CD14-positive monocyte (primary cell): ENCODE measurements at regions not wholly inside any gene's neighbourhood (a gene's known extent, or its start where the extent isn't known, plus 50 kb on each side); places are given as distances from the start of the nearest gene placed in this dataset.

Experiments used
- DNase-seq, 3 donors: peaks; one replicate each; pipeline ENCODE4 v3.0.0-alpha.2; 2011 to 2022
- H2AFZ ChIP-seq: 2 replicates; pipeline ENCODE4 v1.6.0; 2012; ENCODE audit warnings: mild to moderate bottlenecking, low read depth, low read length, inconsistent platforms; ENCODE audit not compliant: insufficient read depth, poor library complexity, severe bottlenecking
- H3K27ac ChIP-seq, 2 donors: 1 replicate in 1 of 2; 2 replicates in 1 of 2; pipeline ENCODE4 v1.5.1; 2012 to 2013; ENCODE audit warnings: low read length in 2 of 2, control low read depth in 1 of 2, inconsistent platforms in 1 of 2, low read depth in 1 of 2, mild to moderate bottlenecking in 1 of 2
- H3K27me3 ChIP-seq, 2 donors: one replicate each; pipeline versions ENCODE4 v1.6.0 to v1.6.1; 2011 to 2013; ENCODE audit warnings: low read length in 2 of 2; ENCODE audit not compliant: control insufficient read depth in 2 of 2, insufficient read depth in 2 of 2
- H3K36me3 ChIP-seq, 2 donors: replicated peaks in 1 of 2; 1 replicate in 1 of 2; 2 replicates in 1 of 2; pipeline versions ENCODE4 v1.5.1 to v1.6.1; 2012 to 2013; ENCODE audit warnings: low read length in 2 of 2, control low read depth in 1 of 2, inconsistent platforms in 1 of 2, mild to moderate bottlenecking in 1 of 2; ENCODE audit not compliant: insufficient read depth in 2 of 2, control insufficient read depth in 1 of 2
- H3K4me1 ChIP-seq, 2 donors: 1 replicate in 1 of 2; 2 replicates in 1 of 2; pipeline versions ENCODE4 v1.5.1 to v1.6.1; 2012 to 2013; ENCODE audit warnings: low read length in 2 of 2, control low read depth in 1 of 2, inconsistent platforms in 1 of 2, mild to moderate bottlenecking in 1 of 2, moderate library complexity in 1 of 2; ENCODE audit not compliant: insufficient read depth in 2 of 2, control insufficient read depth in 1 of 2
- H3K4me2 ChIP-seq: replicated peaks from 2 replicates; pipeline ENCODE3; 2012; ENCODE audit warnings: low read length, moderate library complexity, mild to moderate bottlenecking; ENCODE audit not compliant: poor library complexity, severe bottlenecking; ENCODE audit errors: extremely low read depth
- H3K4me3 ChIP-seq, 3 experiments: fragments of 200-600 bp in 1 of 3; sonication (generic) in 1 of 3; replicated peaks in 1 of 3; 1 replicate in 2 of 3; 2 replicates in 1 of 3; pipeline ENCODE4 v1.5.1; 2011 to 2013; ENCODE audit warnings: low read length in 3 of 3, mild to moderate bottlenecking in 3 of 3, control low read depth in 2 of 3, low read depth in 2 of 3, inconsistent platforms in 1 of 3, moderate library complexity in 1 of 3
- H3K79me2 ChIP-seq: 2 replicates; pipeline ENCODE4 v1.6.0; 2012; ENCODE audit warnings: mild to moderate bottlenecking, control low read depth, inconsistent platforms, low read length, moderate library complexity; ENCODE audit not compliant: insufficient read depth
- H3K9ac ChIP-seq: 2 replicates; pipeline ENCODE4 v1.6.0; 2017; ENCODE audit warnings: low read length, mild to moderate bottlenecking; ENCODE audit not compliant: insufficient read depth, poor library complexity, severe bottlenecking
- H3K9me3 ChIP-seq, 2 donors: replicated peaks in 1 of 2; 1 replicate in 1 of 2; 2 replicates in 1 of 2; pipeline versions ENCODE4 v1.5.1 to v1.6.1; 2012 to 2013; ENCODE audit warnings: low read length in 2 of 2, control low read depth in 1 of 2; ENCODE audit not compliant: control insufficient read depth in 1 of 2, insufficient read depth in 1 of 2
- H4K20me1 ChIP-seq: 2 replicates; pipeline ENCODE4 v1.6.0; 2012; ENCODE audit warnings: mild to moderate bottlenecking, low read length, control low read depth, moderate library complexity; ENCODE audit not compliant: insufficient read depth
- H3K27ac Mint-ChIP-seq, 7 donors: one replicate each; pipeline ENCODE4 v1.8.0; 2020; ENCODE audit warnings: mild to moderate bottlenecking in 7 of 7, mixed read lengths in 7 of 7, moderate library complexity in 6 of 7, inconsistent platforms in 2 of 7
- H3K27me3 Mint-ChIP-seq, 3 donors: one replicate each; pipeline ENCODE4 v1.8.0; 2021 to 2022; ENCODE audit warnings: low read depth in 3 of 3, mild to moderate bottlenecking in 3 of 3, mixed read lengths in 3 of 3, moderate library complexity in 3 of 3, inconsistent platforms in 1 of 3
- H3K36me3 Mint-ChIP-seq, 2 donors: one replicate each; pipeline ENCODE4 v1.8.0; 2020; ENCODE audit warnings: mixed read lengths in 2 of 2, inconsistent platforms in 1 of 2, mild to moderate bottlenecking in 1 of 2
- H3K4me1 Mint-ChIP-seq: one replicate; pipeline ENCODE4 v1.8.0; 2020; ENCODE audit warnings: mild to moderate bottlenecking, mixed read lengths
- H3K4me3 Mint-ChIP-seq, 2 donors: one replicate each; pipeline ENCODE4 v1.8.0; 2020; ENCODE audit warnings: mild to moderate bottlenecking in 2 of 2, mixed read lengths in 2 of 2, moderate library complexity in 1 of 2
- H3K9me3 Mint-ChIP-seq, 7 donors: one replicate each; pipeline ENCODE4 v1.8.0; 2020 to 2022; ENCODE audit warnings: mixed read lengths in 7 of 7, mild to moderate bottlenecking in 6 of 7, moderate library complexity in 6 of 7, inconsistent platforms in 2 of 7
- CTCF ChIP-seq: fragments of 200-600 bp; IDR thresholded peaks from one replicate; pipeline ENCODE4 v1.8.0; 2022; ENCODE audit warnings: antibody characterized with exemption, mild to moderate bottlenecking
- WGBS: methylation state at CpG from one replicate; pipeline ENCODE4 v1.1.5; 2013; ENCODE audit warnings: missing lambda C conversion rate; ENCODE audit not compliant: insufficient coverage; 5-methylcytosine and 5-hydroxymethylcytosine counted together
- intact Hi-C, 2 donors: fragments of 100-400 bp; cut with micrococcal nuclease; formaldehyde crosslinking; loops; one replicate each; pipeline versions ENCODE4 v1.15.0 to v1.15.1; 2023

GRCh38 chr4:128709268-128709667 is 100.2 kb upstream of the JADE1 start:
- H3K4me3 ChIP-seq: no peak overlapping the region
- Mint-ChIP-seq H3K36me3 (no peaks in the 10 kb centered on the region), H3K27me3 (peaks cover 0 to 2% (median 0%) of the 10 kb centered on the region in 3 donors), H3K27ac (no peak overlapping the region), H3K9me3 (peaks cover 2 to 30% (median 11%) of the 10 kb centered on the region in 7 donors), H3K4me3 (no peak overlapping the region), H3K4me1 (peaks cover 5% of the 10 kb centered on the region)
- H3K79me2 ChIP-seq: no peaks in the 10 kb centered on the region
- no peaks in the 10 kb centered on the region for H3K36me3 ChIP-seq
- no peaks in the 10 kb centered on the region for H3K27me3 ChIP-seq
- no peak for DNase-seq
- H3K27ac ChIP-seq: no peak overlapping the region
- no peak overlapping the region for H3K9ac ChIP-seq
- WGBS: no CpG with 5 or more reads among the region's 4 CpGs
- intact Hi-C loops: no loop called here
- H3K9me3 ChIP-seq: peaks cover 0 to 2% of the 10 kb centered on the region in 2 donors
- no peak overlapping the region for H2AFZ ChIP-seq
- no peaks in the 10 kb centered on the region for H4K20me1 ChIP-seq
- H3K4me2 ChIP-seq: no peak overlapping the region
- no peaks in the 10 kb centered on the region for H3K4me1 ChIP-seq
- TF ChIP-seq CTCF: no peak

GRCh38 chr4:128707864-128708263 is 101.6 kb upstream of the JADE1 start:
- intact Hi-C loops: no loop called here
- DNase-seq: no peak

More at GRCh38 chr4:128707864-128708263, 101.6 kb upstream of the JADE1 start:
- TF ChIP-seq CTCF: no peak
- H3K4me1 ChIP-seq: no peaks in the 10 kb centered on the region
- H3K4me3 Mint-ChIP-seq: no peak overlapping the region
- H3K27me3 ChIP-seq: no peaks in the 10 kb centered on the region
- H3K27me3 Mint-ChIP-seq: peaks cover 0 to 2% (median 0%) of the 10 kb centered on the region in 3 donors
- peaks cover 0 to 5% of the 10 kb centered on the region in 2 donors for H3K9me3 ChIP-seq
- no peak overlapping the region for H3K9ac ChIP-seq
- 80% methylated on average over 5 of the region's 6 CpGs for WGBS
- H3K4me3 ChIP-seq: no peak overlapping the region
- no peak overlapping the region for H3K27ac Mint-ChIP-seq
- H3K79me2 ChIP-seq: no peaks in the 10 kb centered on the region
- H3K4me1 Mint-ChIP-seq: peaks cover 5% of the 10 kb centered on the region
- H3K4me2 ChIP-seq: no peak overlapping the region
- peaks cover 2 to 25% (median 7%) of the 10 kb centered on the region in 7 donors for H3K9me3 Mint-ChIP-seq
- H2AFZ ChIP-seq: no peak overlapping the region
- H3K36me3 ChIP-seq: no peaks in the 10 kb centered on the region
- no peaks in the 10 kb centered on the region for H3K36me3 Mint-ChIP-seq
- H4K20me1 ChIP-seq: no peaks in the 10 kb centered on the region
- H3K27ac ChIP-seq: no peak overlapping the region
